ENCODE measurements at regions not wholly inside any gene's neighbourhood (a gene's known extent, or its start where the extent isn't known, plus 50 kb on each side); places are given as distances from the start of the nearest gene placed in this dataset.
"Not testable (repeated sequence)": the region's sequence is repeated elsewhere in the genome, so short reads cannot be mapped to it uniquely, and the experiment has no call there.

GRCh38 chr10:6721964-6722615 lies 142.0 kb upstream of the PRKCQ start:
- peak; percentile 93 for DNase-seq

- DNase-seq: peak; percentile 96
Measured at GRCh38 chr10:6721480-6721879, 141.4 kb upstream of the PRKCQ start.

- no peak for DNase-seq
Measured at GRCh38 chr10:6719561-6719960, 139.5 kb upstream of the PRKCQ start.

- DNase-seq: no peak
Measured at GRCh38 chr10:6718550-6718949, 138.5 kb upstream of the PRKCQ start.

GRCh38 chr10:6716516-6716915 lies 136.4 kb upstream of the PRKCQ start:
- DNase-seq: peak; percentile 34

GRCh38 chr10:6713716-6714115 lies 133.6 kb upstream of the PRKCQ start:
- DNase-seq: peak; percentile 18

- no peak for DNase-seq
Measured at GRCh38 chr10:6713120-6713519, 133.0 kb upstream of the PRKCQ start.

- DNase-seq: no peak
Measured at GRCh38 chr10:6711881-6712280, 131.8 kb upstream of the PRKCQ start.

- no peak for DNase-seq
Measured at GRCh38 chr10:6711408-6711841, 131.3 kb upstream of the PRKCQ start.

GRCh38 chr10:6707352-6707751 lies 127.3 kb upstream of the PRKCQ start:
- no peak for DNase-seq

- no peak for DNase-seq
Measured at GRCh38 chr10:6706725-6707124, 126.6 kb upstream of the PRKCQ start.

GRCh38 chr10:6704896-6705295 lies 124.8 kb upstream of the PRKCQ start:
- DNase-seq: no peak

- not testable (repeated sequence) for DNase-seq
Measured at GRCh38 chr10:6702833-6703232, 122.8 kb upstream of the PRKCQ start.

- DNase-seq: no peak
Measured at GRCh38 chr10:6702030-6702429, 122.0 kb upstream of the PRKCQ start.

GRCh38 chr10:6701289-6701688 lies 121.2 kb upstream of the PRKCQ start:
- no peak for DNase-seq

- no peak for DNase-seq
Measured at GRCh38 chr10:6700066-6700465, 120.0 kb upstream of the PRKCQ start.

GRCh38 chr10:6699336-6699735 lies 119.3 kb upstream of the PRKCQ start:
- no peak for DNase-seq

GRCh38 chr10:6695519-6695918 lies 115.4 kb upstream of the PRKCQ start:
- DNase-seq: no peak

- peak; percentile 5 for DNase-seq
Measured at GRCh38 chr10:6694447-6695140, 114.5 kb upstream of the PRKCQ start.

GRCh38 chr10:6692856-6693255 lies 112.8 kb upstream of the PRKCQ start:
- DNase-seq: no peak

- no peak for DNase-seq
Measured at GRCh38 chr10:6692103-6692502, 112.0 kb upstream of the PRKCQ start.

- no peak for DNase-seq
Measured at GRCh38 chr10:6689036-6689435, 109.0 kb upstream of the PRKCQ start.

GRCh38 chr10:6680735-6681134 lies 100.7 kb upstream of the PRKCQ start:
- no peak for DNase-seq

GRCh38 chr10:6678956-6679355 lies 98.9 kb upstream of the PRKCQ start:
- DNase-seq: no peak

All from fibroblast of skin of back (primary cell).